Activated CD8-positive, alpha-beta memory T cell treated with anti-CD3 and anti-CD28 coated beads, Interleukin-2, amount 50 U/mL, for 24 hours (primary cell): ENCODE measurements at regions not wholly inside any gene's neighbourhood (a gene's known extent, or its start where the extent isn't known, plus 50 kb on each side); places are given as distances from the start of the nearest gene placed in this dataset.

ENCODE experiments used
- DNase-seq: peaks from one replicate; pipeline ENCODE4 v3.0.0-alpha.2; 2020; ENCODE audit errors: extremely low read depth

DNA sequence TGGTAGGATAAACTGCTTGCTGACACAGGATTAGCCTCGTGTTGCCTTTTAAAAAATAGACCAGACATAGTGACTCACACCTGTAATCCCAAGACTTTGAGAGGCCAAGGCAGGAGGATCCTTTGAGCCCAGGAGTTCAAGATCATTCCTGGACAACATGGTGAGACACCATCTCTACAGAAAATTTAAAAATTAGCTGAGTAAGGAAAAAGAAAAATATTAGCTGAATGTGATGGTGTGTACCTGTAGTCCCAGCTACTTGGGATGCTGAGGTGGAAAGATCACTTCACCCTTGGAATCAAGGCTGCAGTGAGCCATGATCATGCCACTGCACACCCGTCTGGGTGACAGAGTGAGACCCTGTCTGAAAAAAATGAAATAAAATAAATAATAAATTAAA is 82.0 kb downstream of the ETS2 start:
- DNase-seq, result no peak

DNA sequence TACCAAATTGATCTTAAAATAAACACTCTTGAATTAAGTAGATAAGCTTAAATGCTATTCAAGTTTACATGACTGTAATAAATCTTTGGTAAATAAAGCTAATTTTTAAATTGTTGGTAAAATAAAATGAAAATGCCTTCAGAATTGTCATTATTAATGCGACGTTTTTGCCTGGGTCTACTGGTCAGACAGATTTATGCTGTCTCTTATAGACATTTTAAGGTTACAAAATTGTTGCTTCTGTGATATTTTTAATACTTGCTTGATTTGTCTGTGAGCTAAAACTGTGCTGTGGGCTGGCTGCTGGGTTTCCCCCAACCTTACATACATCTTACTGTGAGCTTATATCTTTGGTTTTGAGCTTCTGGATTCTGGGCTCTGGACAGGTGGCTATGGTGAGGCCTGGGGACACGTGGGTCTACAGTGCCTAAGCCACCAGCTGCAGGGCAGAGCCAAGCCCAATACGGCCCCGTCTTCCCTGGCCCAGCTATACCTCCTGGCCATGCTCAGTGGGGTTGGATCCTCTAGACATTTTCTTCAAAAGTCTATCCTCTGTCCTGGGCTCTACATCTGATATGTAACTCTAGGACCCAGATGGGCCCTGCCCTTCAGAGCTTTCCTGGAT is 81.4 kb downstream of the ETS2 start:
- DNase-seq, result no peak

DNA sequence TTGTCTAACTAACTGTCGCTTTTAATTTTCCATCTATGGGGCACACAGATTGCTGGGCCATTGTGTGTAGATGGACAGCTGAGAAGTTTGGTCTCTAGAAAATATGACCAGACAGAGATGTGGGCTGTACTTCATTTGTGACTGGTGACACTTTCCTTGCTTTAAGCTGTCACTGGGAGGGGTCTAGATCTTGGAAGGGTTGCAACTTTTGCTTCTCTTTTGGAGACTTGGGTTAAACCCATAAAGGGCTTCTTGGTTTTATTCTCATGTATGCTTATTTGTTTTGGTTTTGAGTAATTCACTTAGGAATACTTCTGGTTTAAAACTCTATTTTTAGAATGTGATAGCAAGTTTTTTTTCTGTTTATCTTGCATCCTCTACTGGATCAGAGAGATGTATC is 80.2 kb downstream of the ETS2 start:
- no peak for DNase-seq

DNA sequence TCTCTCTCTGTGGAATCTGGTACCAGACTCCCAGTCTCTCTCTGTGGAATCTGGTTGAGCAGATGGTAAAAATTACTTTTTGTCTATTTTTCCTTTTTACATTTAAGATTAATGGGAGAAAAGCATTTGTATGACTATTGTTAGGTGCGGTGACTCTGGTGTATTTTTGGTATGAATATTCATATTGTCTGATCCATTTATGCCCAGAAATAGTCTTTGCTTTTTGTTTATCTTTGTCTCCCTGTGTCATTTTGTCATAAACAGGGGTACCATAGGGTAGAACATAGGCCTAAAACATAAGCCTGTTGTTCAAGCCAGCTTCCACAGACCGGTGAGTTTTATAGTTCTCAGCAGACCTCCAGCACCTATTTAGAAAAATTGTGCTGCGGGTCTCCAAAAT is 78.7 kb downstream of the ETS2 start:
- no peak for DNase-seq

DNA sequence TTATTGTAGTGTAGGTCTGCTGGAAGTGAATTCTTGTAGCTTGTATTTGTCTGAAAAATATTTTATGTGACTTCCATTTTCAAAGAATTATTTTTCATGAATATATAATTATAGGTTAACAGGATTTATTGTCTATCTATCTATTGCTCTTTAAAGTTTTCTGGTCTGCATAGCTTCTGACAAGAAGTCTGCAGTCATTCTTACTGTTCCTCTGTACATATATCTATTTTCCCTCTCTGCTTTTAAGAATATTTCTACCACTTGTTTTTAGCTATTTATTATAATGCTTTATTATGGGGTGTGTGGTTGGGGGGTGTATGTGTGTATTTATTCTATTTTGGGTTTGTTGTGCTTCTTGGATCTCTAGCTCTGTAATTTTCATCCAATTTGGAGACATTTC is 77.4 kb downstream of the ETS2 start:
- no peak for DNase-seq

DNA sequence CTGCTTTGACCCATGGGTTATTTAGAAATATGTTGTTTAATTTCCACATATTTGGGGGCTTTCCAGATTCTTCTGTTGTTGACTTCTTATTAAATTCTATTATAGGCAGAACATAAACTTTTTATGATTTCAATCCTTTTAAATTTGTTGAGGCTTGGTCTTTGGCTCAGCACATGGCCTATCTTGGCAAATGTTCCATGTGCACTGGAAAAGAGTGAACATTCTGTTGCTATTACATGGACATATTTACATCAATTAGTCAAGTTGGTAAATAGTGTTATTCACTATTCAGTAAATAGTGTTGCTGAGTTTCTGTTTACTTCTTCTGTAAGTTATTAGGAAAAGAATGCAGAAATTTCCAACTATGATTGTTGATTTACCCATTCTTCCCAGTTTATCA is 75.4 kb downstream of the ETS2 start:
- DNase-seq, result no peak

DNA sequence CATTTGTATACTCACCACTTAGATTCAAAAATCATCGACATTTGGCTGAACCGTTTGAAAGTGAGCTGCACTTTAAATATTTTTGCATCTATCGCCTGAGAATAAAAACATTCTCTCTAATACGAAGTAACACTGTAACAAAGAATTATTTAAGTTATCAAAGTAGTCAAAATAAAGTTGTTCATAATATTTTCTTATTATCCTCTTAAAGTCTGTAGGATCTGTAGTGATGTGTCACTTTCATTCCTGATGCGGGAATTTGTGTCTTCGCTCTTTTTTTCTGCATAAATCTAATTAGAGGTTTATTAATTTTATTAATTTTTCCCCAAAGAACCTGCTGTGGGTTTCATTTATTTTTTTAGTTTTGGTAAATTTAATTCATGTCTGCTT is 74.8 kb downstream of the ETS2 start:
- DNase-seq, result no peak

DNA sequence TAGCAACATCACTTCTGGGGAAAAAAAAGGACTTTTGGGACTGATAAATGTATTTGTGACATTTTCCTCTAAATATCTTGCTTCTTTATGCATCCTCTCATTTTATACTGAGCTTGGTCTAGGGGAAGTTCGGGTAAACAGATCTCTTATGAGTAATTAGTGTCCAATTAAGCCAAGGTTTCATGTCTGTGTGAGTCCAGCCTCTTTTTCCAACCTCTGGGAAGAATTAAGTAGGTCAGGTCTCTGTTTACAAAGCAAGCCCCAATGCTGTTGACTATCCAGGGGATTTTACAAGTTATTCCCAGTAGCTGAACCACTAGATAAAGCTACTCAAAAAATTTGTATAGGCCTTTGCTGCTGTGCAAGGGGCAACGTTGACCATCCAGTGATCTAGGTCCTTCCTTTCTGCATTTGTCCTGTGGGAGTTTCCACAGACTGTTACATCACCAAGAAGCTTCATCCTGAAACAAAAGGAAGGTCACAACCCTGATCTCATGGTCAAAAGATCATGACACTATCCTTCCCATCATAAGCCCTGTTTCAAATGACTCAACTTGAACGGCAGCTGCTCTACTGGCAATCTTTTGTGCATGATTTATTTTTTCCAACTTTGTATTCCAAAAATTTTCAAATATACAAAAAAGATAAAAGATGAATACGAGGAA is 74.3 kb downstream of the ETS2 start:
- DNase-seq, result no peak

DNA sequence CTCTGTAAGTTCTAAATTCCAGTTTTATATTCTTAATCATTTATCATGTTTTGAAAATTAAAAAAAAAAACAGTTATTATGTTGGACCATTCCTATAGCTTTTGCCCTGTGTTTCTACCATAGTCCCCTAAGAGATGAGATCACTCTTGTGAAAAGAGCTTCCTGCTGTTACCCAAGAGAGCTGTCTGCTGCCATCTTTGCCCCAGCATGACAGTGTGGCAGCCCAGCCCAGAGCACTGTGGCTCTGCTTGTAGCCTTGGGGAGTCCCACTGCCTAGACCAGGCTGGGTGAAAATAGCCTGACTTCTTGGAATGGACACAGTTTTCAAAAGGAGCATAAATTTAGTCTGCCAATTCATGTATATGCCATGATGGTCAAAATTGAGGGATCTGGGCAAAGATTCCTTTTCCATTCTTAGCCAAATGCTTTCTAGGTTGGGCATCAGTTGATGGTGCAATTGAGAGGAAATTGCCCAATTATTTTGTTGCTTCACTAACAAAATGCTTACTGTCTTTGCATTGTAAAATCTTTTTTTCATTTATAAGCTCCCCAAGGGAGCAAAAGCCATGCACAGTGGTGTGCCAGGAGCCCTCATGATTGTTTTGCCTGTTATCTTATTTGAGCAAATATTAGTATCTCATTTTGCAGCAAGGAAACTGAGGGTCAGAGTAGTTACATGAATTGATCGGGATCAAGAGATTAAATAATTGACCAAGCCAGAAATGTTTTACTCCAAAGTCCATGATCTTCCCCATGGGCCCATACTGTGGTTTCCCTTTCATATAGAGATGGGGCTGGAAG is 72.8 kb downstream of the ETS2 start:
- no peak for DNase-seq

DNA sequence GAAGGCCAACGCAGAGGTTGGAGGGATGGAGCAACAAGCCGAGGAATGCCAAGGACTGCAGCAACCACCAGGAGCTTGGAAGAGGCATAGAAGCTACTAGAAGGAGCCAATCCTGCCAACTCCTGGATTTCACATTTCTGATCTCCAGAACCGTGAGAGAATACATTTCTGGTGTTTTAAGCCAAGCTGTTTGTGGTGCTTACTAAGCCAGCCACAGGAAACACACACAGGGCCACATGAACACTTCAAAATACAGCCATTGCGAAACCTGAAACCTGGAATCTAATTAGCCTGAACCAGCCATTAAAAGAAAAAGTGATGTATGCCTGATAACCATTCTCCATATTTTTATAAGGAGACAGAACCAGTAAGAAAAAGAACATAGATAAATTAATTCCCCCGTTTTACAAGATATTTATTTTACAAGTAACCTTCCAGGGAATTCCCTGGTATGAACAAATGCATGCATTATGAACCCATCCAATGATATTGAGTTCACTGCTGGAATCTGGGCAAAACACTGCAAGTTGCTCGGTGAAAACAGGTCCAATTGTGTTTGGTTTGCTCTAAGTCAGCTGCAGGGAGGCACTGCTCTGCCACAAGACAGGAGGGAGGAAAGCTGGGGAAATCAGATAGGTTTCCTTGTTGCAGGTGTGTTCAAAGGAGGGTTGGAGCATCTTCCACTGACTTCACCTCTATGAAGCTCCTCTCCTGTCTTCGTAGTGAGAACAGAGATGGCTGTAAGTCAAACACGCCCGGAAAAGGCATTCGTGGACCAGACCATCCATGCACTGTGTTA is 70.2 kb downstream of the ETS2 start:
- no peak for DNase-seq
